HepG2 (cell line): ENCODE measurements at regions not wholly inside any gene's neighbourhood (a gene's known extent, or its start where the extent isn't known, plus 50 kb on each side); places are given as distances from the start of the nearest gene placed in this dataset.

Experiments
- ATAC-seq: fragments of 200-7000 bp; cut with Tn5 transposase; 3 replicates; pipeline ENCODE4 v1.9.1; 2020; ENCODE audit warnings: mild to moderate bottlenecking, moderate library complexity
- BruUV-seq: library from RNA; stranded (reverse); fragments of 400-500 nt; replicated peaks from 2 replicates; lab custom pipeline; 2021; lab: Mats Ljungman, UMichigan
- CTCF ChIA-PET: fragments of 300-600 bp; formaldehyde crosslinking; extraction: SDS; loops from one replicate; lab custom pipeline; 2021; ENCODE audit warnings: low total read pairs, inconsistent platforms, low intra/inter-chr PET ratio; lab: Yijun Ruan, JAX
- POLR2A ChIA-PET: fragments of 350-600 bp; sonication (Branson Sonifier 250); formaldehyde crosslinking; loops from one replicate; lab custom pipeline; 2020; ENCODE audit warnings: antibody characterized with exemption, inconsistent platforms; lab: Yijun Ruan, JAX
- DNase-seq: peaks from one replicate; pipeline ENCODE4 v3.0.0-alpha.2; 2015; ENCODE audit warnings: low spot score
- FAIRE-seq: peaks from 3 replicates; lab custom pipeline; 2011; peaks lifted over from hg19 to GRCh38; lab: Jason Lieb, UNC
- H2AFZ ChIP-seq: one replicate; pipeline ENCODE4 v1.6.1; 2011; ENCODE audit warnings: low read length, inconsistent platforms
- H3K27ac ChIP-seq: fragments of 300-600 bp; 3 replicates; pipeline ENCODE4 v1.8.0; 2011; ENCODE audit warnings: mixed run types, mild to moderate bottlenecking, mixed read lengths, low read length, inconsistent platforms; ENCODE audit not compliant: insufficient read depth; ENCODE audit errors: extremely low read length
- H3K27me3 ChIP-seq, 2 experiments: fragments of 200-600 bp in 1 of 2; 2 replicates in 1 of 2; 3 replicates in 1 of 2; pipeline versions ENCODE4 v1.6.0 to v1.8.0; 2011; ENCODE audit warnings: low read length in 2 of 2, mild to moderate bottlenecking in 2 of 2, moderate library complexity in 2 of 2, inconsistent platforms in 1 of 2; ENCODE audit not compliant: insufficient read depth in 2 of 2, control insufficient read depth in 1 of 2
- H3K36me3 ChIP-seq, 2 experiments: fragments of 200-600 bp in 1 of 2; replicated peaks in 1 of 2; 2 replicates in 1 of 2; 3 replicates in 1 of 2; pipeline versions ENCODE4 v1.5.1 to v1.8.0; 2011; ENCODE audit warnings: low read length in 2 of 2, inconsistent platforms in 1 of 2; ENCODE audit not compliant: insufficient read depth in 2 of 2, control insufficient read depth in 1 of 2
- H3K4me1 ChIP-seq: 2 replicates; pipeline ENCODE4 v1.5.1; 2012; ENCODE audit warnings: low read length, inconsistent platforms; ENCODE audit not compliant: insufficient read depth
- H3K4me2 ChIP-seq: 2 replicates; pipeline ENCODE4 v1.6.0; 2011; ENCODE audit warnings: low read depth, low read length, inconsistent platforms
- H3K4me3 ChIP-seq, 3 experiments: fragments of 200-600 bp in 1 of 3; sonication (generic), shearing (Covaris generic) in 1 of 3; replicated peaks in 1 of 3; 2 replicates each; pipeline ENCODE4 v1.5.1; 2011 to 2016; ENCODE audit warnings: low read length in 3 of 3, inconsistent platforms in 2 of 3, low read depth in 2 of 3, mild to moderate bottlenecking in 2 of 3, control low read depth in 1 of 3, mixed read lengths in 1 of 3; ENCODE audit not compliant: insufficient read depth in 1 of 3
- H3K79me2 ChIP-seq: one replicate; pipeline ENCODE4 v1.6.1; 2011; ENCODE audit warnings: low read length, inconsistent platforms; ENCODE audit not compliant: insufficient read depth
- H3K9ac ChIP-seq: 2 replicates; pipeline ENCODE4 v1.6.0; 2011; ENCODE audit warnings: mild to moderate bottlenecking, low read depth, low read length, inconsistent platforms; ENCODE audit not compliant: insufficient read depth
- H3K9me3 ChIP-seq: 2 replicates; pipeline ENCODE4 v1.5.1; 2012; ENCODE audit warnings: mild to moderate bottlenecking, low read length
- H4K20me1 ChIP-seq: 2 replicates; pipeline ENCODE4 v1.6.0; 2011; ENCODE audit warnings: inconsistent platforms, mild to moderate bottlenecking, low read length, moderate library complexity; ENCODE audit not compliant: insufficient read depth
- ATF2 ChIP-seq: sonication (generic); formaldehyde crosslinking; IDR thresholded peaks from 2 replicates; pipeline ENCODE4 v1.4.0; 2020; ENCODE audit warnings: missing genetic modification reagents
- EHMT2 ChIP-seq: fragments of 200-600 bp; sonication (generic); IDR thresholded peaks from 2 replicates; pipeline ENCODE4 v1.7.0; 2017; ENCODE audit warnings: antibody characterized with exemption, low read depth, low read length, borderline replicate concordance
- ELK4 ChIP-seq: sonication (generic); formaldehyde crosslinking; IDR thresholded peaks from 2 replicates; pipeline ENCODE4 v1.9.0; 2021; ENCODE audit warnings: missing genetic modification reagents, borderline replicate concordance
- ERF ChIP-seq: IDR thresholded peaks from 2 replicates; pipeline ENCODE4 v1.6.1; 2018; ENCODE audit warnings: missing biosample characterization, missing genetic modification reagents
- HMGXB3 ChIP-seq: sonication (generic); formaldehyde crosslinking; IDR thresholded peaks from 2 replicates; pipeline ENCODE4 v1.4.0; 2020; ENCODE audit warnings: missing genetic modification reagents, borderline replicate concordance
- HOXA5 ChIP-seq: sonication (generic); formaldehyde crosslinking; IDR thresholded peaks from 2 replicates; pipeline ENCODE4 v1.4.0; 2020; ENCODE audit warnings: missing genetic modification reagents
- IRX3 ChIP-seq: sonication (generic); formaldehyde crosslinking; IDR thresholded peaks from 2 replicates; pipeline ENCODE4 v1.8.1; 2023; ENCODE audit warnings: mild to moderate bottlenecking, low read depth, missing genetic modification reagents, borderline replicate concordance
- RFX3 ChIP-seq: IDR thresholded peaks from 2 replicates; pipeline ENCODE4 v1.6.1; 2016; ENCODE audit warnings: missing biosample characterization, missing genetic modification reagents
- ZMYM4 ChIP-seq: sonication (generic); formaldehyde crosslinking; IDR thresholded peaks from 2 replicates; pipeline ENCODE4 v1.8.1; 2023; ENCODE audit warnings: mild to moderate bottlenecking, missing genetic modification reagents
- ZNF432 ChIP-seq: sonication (generic); formaldehyde crosslinking; IDR thresholded peaks from 2 replicates; pipeline ENCODE4 v1.5.0; 2020; ENCODE audit warnings: missing genetic modification reagents, mild to moderate bottlenecking, borderline replicate concordance
- WGBS: methylation state at CpG from one replicate; pipeline ENCODE4 v1.1.6; 2017; ENCODE audit warnings: low lambda C conversion rate; 5-methylcytosine and 5-hydroxymethylcytosine counted together
- in situ Hi-C: cut with HindIII; loops from 2 replicates; pipeline ENCODE4 v1.10.0; 2017; ENCODE audit warnings: low pct_unique_long_range_greater_than_20kb; ENCODE audit not compliant: extremely low pct_ligation_motif_present
- intact Hi-C: fragments of 100-400 bp; cut with micrococcal nuclease; formaldehyde crosslinking; loops from one replicate; pipeline ENCODE4 v1.10.0; 2022; ENCODE audit not compliant: unreplicated experiment
- TF ChIP-seq, protein P1 (sequence below): sonication (generic); formaldehyde crosslinking; IDR thresholded peaks from 2 replicates; pipeline ENCODE4 v1.5.0; 2020; ENCODE audit warnings: mild to moderate bottlenecking, missing genetic modification reagents, borderline replicate concordance
- TF ChIP-seq, protein P2 (sequence below): sonication (generic); formaldehyde crosslinking; IDR thresholded peaks from 2 replicates; pipeline ENCODE4 v1.4.0; 2020; ENCODE audit warnings: missing genetic modification reagents

GRCh38 chr18:37846996-37847395 is 281.4 kb upstream of the CELF4 start:
- Histone ChIP-seq H3K36me3 (no peaks in the 10 kb centered on the region), H3K4me1 (no peaks in the 10 kb centered on the region), H3K27ac (no peak overlapping the region), H4K20me1 (no peaks in the 10 kb centered on the region), H3K9me3 (no peaks in the 10 kb centered on the region), H3K9ac (no peak overlapping the region), H2AFZ (no peak overlapping the region), H3K79me2 (no peaks in the 10 kb centered on the region), H3K4me3 (no peak overlapping the region), H3K4me2 (no peak overlapping the region), H3K27me3 (no peaks in the 10 kb centered on the region)
- ChIA-PET CTCF (no interaction called here), POLR2A (no interaction called here)
- 19% methylated on average over 2 of the region's 3 CpGs for WGBS
- no TSS peak for BruUV-seq
- in situ Hi-C loops (no loop called here), intact Hi-C loops (no loop called here)
- FAIRE-seq (no peak), ATAC-seq (no peak), DNase-seq (no peak)
- no peak for TF ChIP-seq ZNF432
- TF ChIP-seq ATF2 (CRISPR knock-in tag) = no peak
- no peak for TF ChIP-seq EHMT2
- TF ChIP-seq, protein P1, sequence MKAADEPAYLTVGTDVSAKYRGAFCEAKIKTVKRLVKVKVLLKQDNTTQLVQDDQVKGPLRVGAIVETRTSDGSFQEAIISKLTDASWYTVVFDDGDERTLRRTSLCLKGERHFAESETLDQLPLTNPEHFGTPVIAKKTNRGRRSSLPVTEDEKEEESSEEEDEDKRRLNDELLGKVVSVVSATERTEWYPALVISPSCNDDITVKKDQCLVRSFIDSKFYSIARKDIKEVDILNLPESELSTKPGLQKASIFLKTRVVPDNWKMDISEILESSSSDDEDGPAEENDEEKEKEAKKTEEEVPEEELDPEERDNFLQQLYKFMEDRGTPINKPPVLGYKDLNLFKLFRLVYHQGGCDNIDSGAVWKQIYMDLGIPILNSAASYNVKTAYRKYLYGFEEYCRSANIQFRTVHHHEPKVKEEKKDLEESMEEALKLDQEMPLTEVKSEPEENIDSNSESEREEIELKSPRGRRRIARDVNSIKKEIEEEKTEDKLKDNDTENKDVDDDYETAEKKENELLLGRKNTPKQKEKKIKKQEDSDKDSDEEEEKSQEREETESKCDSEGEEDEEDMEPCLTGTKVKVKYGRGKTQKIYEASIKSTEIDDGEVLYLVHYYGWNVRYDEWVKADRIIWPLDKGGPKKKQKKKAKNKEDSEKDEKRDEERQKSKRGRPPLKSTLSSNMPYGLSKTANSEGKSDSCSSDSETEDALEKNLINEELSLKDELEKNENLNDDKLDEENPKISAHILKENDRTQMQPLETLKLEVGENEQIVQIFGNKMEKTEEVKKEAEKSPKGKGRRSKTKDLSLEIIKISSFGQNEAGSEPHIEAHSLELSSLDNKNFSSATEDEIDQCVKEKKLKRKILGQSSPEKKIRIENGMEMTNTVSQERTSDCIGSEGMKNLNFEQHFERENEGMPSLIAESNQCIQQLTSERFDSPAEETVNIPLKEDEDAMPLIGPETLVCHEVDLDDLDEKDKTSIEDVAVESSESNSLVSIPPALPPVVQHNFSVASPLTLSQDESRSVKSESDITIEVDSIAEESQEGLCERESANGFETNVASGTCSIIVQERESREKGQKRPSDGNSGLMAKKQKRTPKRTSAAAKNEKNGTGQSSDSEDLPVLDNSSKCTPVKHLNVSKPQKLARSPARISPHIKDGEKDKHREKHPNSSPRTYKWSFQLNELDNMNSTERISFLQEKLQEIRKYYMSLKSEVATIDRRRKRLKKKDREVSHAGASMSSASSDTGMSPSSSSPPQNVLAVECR (CRISPR knock-in tag) = no peak
- TF ChIP-seq HMGXB3 (CRISPR knock-in tag) = no peak
- TF ChIP-seq HOXA5 (CRISPR knock-in tag) = no peak
- TF ChIP-seq RFX3 = no peak
- no peak for TF ChIP-seq IRX3 (CRISPR knock-in tag)
- TF ChIP-seq ERF (CRISPR knock-in tag) = no peak
- TF ChIP-seq, protein P2, sequence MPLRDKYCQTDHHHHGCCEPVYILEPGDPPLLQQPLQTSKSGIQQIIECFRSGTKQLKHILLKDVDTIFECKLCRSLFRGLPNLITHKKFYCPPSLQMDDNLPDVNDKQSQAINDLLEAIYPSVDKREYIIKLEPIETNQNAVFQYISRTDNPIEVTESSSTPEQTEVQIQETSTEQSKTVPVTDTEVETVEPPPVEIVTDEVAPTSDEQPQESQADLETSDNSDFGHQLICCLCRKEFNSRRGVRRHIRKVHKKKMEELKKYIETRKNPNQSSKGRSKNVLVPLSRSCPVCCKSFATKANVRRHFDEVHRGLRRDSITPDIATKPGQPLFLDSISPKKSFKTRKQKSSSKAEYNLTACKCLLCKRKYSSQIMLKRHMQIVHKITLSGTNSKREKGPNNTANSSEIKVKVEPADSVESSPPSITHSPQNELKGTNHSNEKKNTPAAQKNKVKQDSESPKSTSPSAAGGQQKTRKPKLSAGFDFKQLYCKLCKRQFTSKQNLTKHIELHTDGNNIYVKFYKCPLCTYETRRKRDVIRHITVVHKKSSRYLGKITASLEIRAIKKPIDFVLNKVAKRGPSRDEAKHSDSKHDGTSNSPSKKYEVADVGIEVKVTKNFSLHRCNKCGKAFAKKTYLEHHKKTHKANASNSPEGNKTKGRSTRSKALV (CRISPR knock-in tag) = no peak
- no peak for TF ChIP-seq ELK4 (CRISPR knock-in tag)
- TF ChIP-seq ZMYM4 = no peak
